Suprapubic skin (tissue), 4 donors: ENCODE measurements at regions not wholly inside any gene's neighbourhood (a gene's known extent, or its start where the extent isn't known, plus 50 kb on each side); places are given as distances from the start of the nearest gene placed in this dataset.

Source experiments
- DNase-seq, 2 donors: peaks; one replicate each; pipeline ENCODE4 v3.0.0-alpha.2; 2019; ENCODE audit warnings: low spot score in 2 of 2
- H3K27ac ChIP-seq: fragments of 200-600 bp; sonication (generic); one replicate; pipeline ENCODE4 v1.5.1; 2019
- H3K27me3 ChIP-seq: fragments of 200-600 bp; sonication (generic); one replicate; pipeline ENCODE4 v1.5.1; 2019
- H3K36me3 ChIP-seq: fragments of 200-600 bp; sonication (generic); one replicate; pipeline ENCODE4 v1.5.1; 2019
- H3K4me1 ChIP-seq: fragments of 200-600 bp; sonication (generic); one replicate; pipeline ENCODE4 v1.5.1; 2019
- H3K4me3 ChIP-seq: fragments of 200-600 bp; sonication (generic); one replicate; pipeline ENCODE4 v1.5.1; 2019; ENCODE audit warnings: mild to moderate bottlenecking
- H3K9me3 ChIP-seq: fragments of 200-600 bp; sonication (generic); one replicate; pipeline ENCODE4 v1.5.1; 2019
- CTCF ChIP-seq, 2 donors: fragments of 200-600 bp in 1 of 2; fragments of 450-650 bp in 1 of 2; sonication (generic) in 1 of 2; IDR thresholded peaks; one replicate each; pipeline ENCODE4 v1.5.1; 2016 to 2019; ENCODE audit warnings: antibody characterized with exemption in 2 of 2, mild to moderate bottlenecking in 1 of 2, moderate library complexity in 1 of 2
- EP300 ChIP-seq: sonication (generic); formaldehyde crosslinking; IDR thresholded peaks from one replicate; pipeline ENCODE4 v1.6.1; 2017; ENCODE audit warnings: antibody characterized with exemption
- POLR2A ChIP-seq, 2 donors: fragments of 450-650 bp; IDR thresholded peaks; one replicate each; pipeline ENCODE4 v1.6.1; 2017; ENCODE audit warnings: antibody characterized with exemption in 2 of 2, mild to moderate bottlenecking in 2 of 2, moderate library complexity in 2 of 2
- POLR2AphosphoS5 ChIP-seq, 3 donors: sonication (generic); formaldehyde crosslinking; IDR thresholded peaks; one replicate each; pipeline ENCODE4 v1.6.1; 2017; ENCODE audit warnings: antibody characterized with exemption in 3 of 3
- WGBS: methylation state at CpG from one replicate; pipeline ENCODE4 v1.1.5; 2018; 5-methylcytosine and 5-hydroxymethylcytosine counted together

GRCh38 chr3:161423911-161424522, 52.7 kb upstream of the SPTSSB start:
- H3K27ac ChIP-seq = no peak overlapping the region
- no peaks in the 10 kb centered on the region for H3K36me3 ChIP-seq
- peaks cover 12% of the 10 kb centered on the region for H3K4me1 ChIP-seq
- H3K27me3 ChIP-seq = no peaks in the 10 kb centered on the region
- H3K4me3 ChIP-seq = no peak overlapping the region
- 59% methylated on average over 5 of the region's 5 CpGs for WGBS
- no peaks in the 10 kb centered on the region for H3K9me3 ChIP-seq
- TF ChIP-seq CTCF (IDR thresholded peaks at IDR 0.05) (peak; percentile 55 to 73), POLR2A (IDR thresholded peaks at IDR 0.05) (no peak)
- DNase-seq = no peak

GRCh38 chr3:161422171-161422700, 50.9 kb upstream of the SPTSSB start:
- TF ChIP-seq POLR2A (IDR thresholded peaks at IDR 0.05) = no peak
- no peak for TF ChIP-seq EP300
- TF ChIP-seq POLR2AphosphoS5 (IDR thresholded peaks at IDR 0.05) = no peak
- TF ChIP-seq CTCF (IDR thresholded peaks at IDR 0.05) = no peak
- 91% methylated on average over 2 of the region's 2 CpGs for WGBS
- H3K9me3 ChIP-seq = no peaks in the 10 kb centered on the region
- H3K27me3 ChIP-seq = no peaks in the 10 kb centered on the region
- H3K27ac ChIP-seq = no peak overlapping the region
- no peaks in the 10 kb centered on the region for H3K36me3 ChIP-seq
- H3K4me1 ChIP-seq = peaks cover 12% of the 10 kb centered on the region
- no peak overlapping the region for H3K4me3 ChIP-seq
- DNase-seq = no peak
